HepG2 (cell line): ENCODE measurements at regions not wholly inside any gene's neighbourhood (a gene's known extent, or its start where the extent isn't known, plus 50 kb on each side); places are given as distances from the start of the nearest gene placed in this dataset.

Experiments
- CHD2 ChIP-seq: IDR thresholded peaks from 2 replicates; pipeline ENCODE4 v1.6.1; 2011; ENCODE audit warnings: low read depth, low read length, improper control_type of control experiment
- FOXA1 ChIP-seq, 2 experiments: fragments of 450-650 bp in 1 of 2; sonication (generic) in 1 of 2; formaldehyde crosslinking in 1 of 2; IDR thresholded peaks; 2 replicates each; pipeline versions ENCODE4 v1.4.0 to v1.6.1; 2016 to 2020; ENCODE audit warnings: missing genetic modification reagents in 1 of 2
- GATAD1 ChIP-seq: IDR thresholded peaks from 2 replicates; pipeline ENCODE4 v1.6.1; 2016; ENCODE audit warnings: missing genetic modification reagents, missing compliant biosample characterization
- MEIS2 ChIP-seq: sonication (generic); formaldehyde crosslinking; IDR thresholded peaks from 2 replicates; pipeline ENCODE4 v1.9.0; 2021; ENCODE audit warnings: mild to moderate bottlenecking, missing genetic modification reagents
- NFATC3 ChIP-seq: sonication (generic); formaldehyde crosslinking; IDR thresholded peaks from 2 replicates; pipeline ENCODE4 v1.5.1; 2020; ENCODE audit warnings: mild to moderate bottlenecking, missing genetic modification reagents
- RARG ChIP-seq: sonication (generic); formaldehyde crosslinking; IDR thresholded peaks from 2 replicates; pipeline ENCODE4 v1.4.0; 2020; ENCODE audit warnings: low read depth, mild to moderate bottlenecking, missing genetic modification reagents
- RELA ChIP-seq: sonication (generic); formaldehyde crosslinking; IDR thresholded peaks from 2 replicates; pipeline ENCODE4 v1.4.0; 2020; ENCODE audit warnings: missing genetic modification reagents
- SAP130 ChIP-seq: IDR thresholded peaks from 2 replicates; pipeline ENCODE4 v1.6.1; 2016; ENCODE audit warnings: low read depth
- SETDB1 ChIP-seq: sonication (generic); formaldehyde crosslinking; IDR thresholded peaks from 2 replicates; pipeline ENCODE4 v1.5.1; 2020; ENCODE audit warnings: missing genetic modification reagents, mild to moderate bottlenecking, borderline replicate concordance
- TBL1XR1 ChIP-seq: fragments of 150-350 bp; IDR thresholded peaks from 2 replicates; pipeline ENCODE4 v1.6.1; 2014; ENCODE audit warnings: borderline replicate concordance, low read length; ENCODE audit not compliant: partially characterized antibody
- TBX2 ChIP-seq: sonication (generic); formaldehyde crosslinking; IDR thresholded peaks from 2 replicates; pipeline ENCODE4 v1.5.0; 2020; ENCODE audit warnings: missing genetic modification reagents, mild to moderate bottlenecking, borderline replicate concordance
- TEAD2 ChIP-seq: sonication (generic); formaldehyde crosslinking; IDR thresholded peaks from 2 replicates; pipeline ENCODE4 v1.9.0; 2021; ENCODE audit warnings: missing genetic modification reagents
- TOPORS ChIP-seq: sonication (generic); formaldehyde crosslinking; IDR thresholded peaks from 2 replicates; pipeline ENCODE4 v1.8.0; 2023; ENCODE audit warnings: mild to moderate bottlenecking, missing genetic modification reagents
- ZBTB42 ChIP-seq: sonication (generic); formaldehyde crosslinking; IDR thresholded peaks from 2 replicates; pipeline ENCODE4 v1.5.0; 2020; ENCODE audit warnings: mild to moderate bottlenecking, missing genetic modification reagents
- ZC3H13 ChIP-seq: sonication (generic); formaldehyde crosslinking; IDR thresholded peaks from 2 replicates; pipeline ENCODE4 v1.8.1; 2023; ENCODE audit warnings: mild to moderate bottlenecking, missing genetic modification reagents, moderate library complexity
- ZMYM3 ChIP-seq: sonication (generic); formaldehyde crosslinking; IDR thresholded peaks from 2 replicates; pipeline ENCODE4 v1.5.1; 2020; ENCODE audit warnings: mild to moderate bottlenecking, missing genetic modification reagents
- ZNF230 ChIP-seq: sonication (generic); formaldehyde crosslinking; IDR thresholded peaks from 2 replicates; pipeline ENCODE4 v1.4.0; 2020; ENCODE audit warnings: mild to moderate bottlenecking, missing genetic modification reagents
- ZNF510 ChIP-seq: sonication (generic); formaldehyde crosslinking; IDR thresholded peaks from 2 replicates; pipeline ENCODE4 v1.4.0; 2020; ENCODE audit warnings: low read depth, mild to moderate bottlenecking, missing genetic modification reagents
- ZNF546 ChIP-seq: sonication (generic); formaldehyde crosslinking; conservative IDR thresholded peaks from 2 replicates; pipeline ENCODE4 v1.8.1; 2023; ENCODE audit warnings: mild to moderate bottlenecking, missing genetic modification reagents
- ZNF7 ChIP-seq: IDR thresholded peaks from 2 replicates; pipeline ENCODE4 v1.6.1; 2016; ENCODE audit warnings: missing biosample characterization, missing genetic modification reagents
- ZNF773 ChIP-seq: sonication (generic); formaldehyde crosslinking; IDR thresholded peaks from 2 replicates; pipeline ENCODE4 v1.4.0; 2020; ENCODE audit warnings: missing genetic modification reagents, borderline replicate concordance
- ZSCAN22 ChIP-seq: sonication (generic); formaldehyde crosslinking; IDR thresholded peaks from 2 replicates; pipeline ENCODE4 v1.4.0; 2020; ENCODE audit warnings: mild to moderate bottlenecking, missing genetic modification reagents
- TF ChIP-seq, protein P1 (sequence below): IDR thresholded peaks from 2 replicates; pipeline ENCODE4 v1.6.1; 2016
- TF ChIP-seq, protein P2 (sequence below): IDR thresholded peaks from 2 replicates; pipeline ENCODE4 v1.6.1; 2012; ENCODE audit warnings: inconsistent platforms
- TF ChIP-seq, protein P3 (sequence below): sonication (generic); formaldehyde crosslinking; IDR thresholded peaks from 2 replicates; pipeline ENCODE4 v1.4.0; 2020; ENCODE audit warnings: mild to moderate bottlenecking, missing genetic modification reagents
- TF ChIP-seq, protein P4 (sequence below): sonication (generic); formaldehyde crosslinking; IDR thresholded peaks from 2 replicates; pipeline ENCODE4 v1.4.0; 2020; ENCODE audit warnings: missing genetic modification reagents
- TF ChIP-seq, protein P5 (sequence below): sonication (generic); formaldehyde crosslinking; IDR thresholded peaks from 2 replicates; pipeline ENCODE4 v1.5.0; 2020; ENCODE audit warnings: mild to moderate bottlenecking, missing genetic modification reagents, moderate library complexity
- TF ChIP-seq, protein P6 (sequence below): sonication (generic); formaldehyde crosslinking; IDR thresholded peaks from 2 replicates; pipeline ENCODE4 v1.8.1; 2023; ENCODE audit warnings: mild to moderate bottlenecking, missing genetic modification reagents, borderline replicate concordance

DNA sequence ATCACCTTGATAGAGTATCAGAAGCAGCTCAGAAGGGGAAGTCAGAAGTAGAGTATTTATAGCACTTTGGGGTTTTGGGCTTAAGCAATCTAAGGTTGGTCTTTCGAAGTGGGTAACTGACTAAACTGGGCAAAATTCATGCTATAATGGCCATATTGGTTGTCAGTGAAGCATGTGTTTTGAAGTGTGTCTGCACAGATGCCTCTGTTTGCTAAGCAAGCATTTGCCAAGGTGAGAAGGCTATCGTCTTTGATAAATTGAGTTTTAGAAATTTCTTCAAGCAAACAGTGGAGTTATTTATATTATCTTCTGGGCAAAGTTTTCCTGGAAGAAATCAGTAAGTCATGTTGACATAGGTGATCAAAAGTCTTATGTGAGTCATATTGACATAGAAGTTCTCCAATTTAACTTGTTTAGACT is 412.8 kb upstream of the TGFBR2 start (continued):
- TF ChIP-seq, protein P1, sequence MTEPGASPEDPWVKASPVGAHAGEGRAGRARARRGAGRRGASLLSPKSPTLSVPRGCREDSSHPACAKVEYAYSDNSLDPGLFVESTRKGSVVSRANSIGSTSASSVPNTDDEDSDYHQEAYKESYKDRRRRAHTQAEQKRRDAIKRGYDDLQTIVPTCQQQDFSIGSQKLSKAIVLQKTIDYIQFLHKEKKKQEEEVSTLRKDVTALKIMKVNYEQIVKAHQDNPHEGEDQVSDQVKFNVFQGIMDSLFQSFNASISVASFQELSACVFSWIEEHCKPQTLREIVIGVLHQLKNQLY (CRISPR knock-in tag): no peak
- TF ChIP-seq CHD2 (no peak), ZNF546 (CRISPR knock-in tag) (no peak), ZNF230 (CRISPR knock-in tag) (no peak), TBX2 (CRISPR knock-in tag) (no peak), ZBTB42 (CRISPR knock-in tag) (no peak), TBL1XR1 (no peak), ZNF510 (CRISPR knock-in tag) (no peak), ZMYM3 (CRISPR knock-in tag) (no peak), SETDB1 (no peak), TEAD2 (CRISPR knock-in tag) (no peak), RARG (CRISPR knock-in tag) (no peak), FOXA1 (IDR thresholded peaks at IDR 0.05) (no peak), FOXA1 (CRISPR knock-in tag; IDR thresholded peaks at IDR 0.05) (peak; percentile 77), GATAD1 (CRISPR knock-in tag) (no peak), ZC3H13 (CRISPR knock-in tag) (no peak), MEIS2 (CRISPR knock-in tag) (no peak), RELA (CRISPR knock-in tag) (no peak), SAP130 (no peak), TOPORS (no peak), ZSCAN22 (CRISPR knock-in tag) (no peak), NFATC3 (no peak), ZNF773 (CRISPR knock-in tag) (no peak), ZNF7 (no peak)
- TF ChIP-seq, protein P2, sequence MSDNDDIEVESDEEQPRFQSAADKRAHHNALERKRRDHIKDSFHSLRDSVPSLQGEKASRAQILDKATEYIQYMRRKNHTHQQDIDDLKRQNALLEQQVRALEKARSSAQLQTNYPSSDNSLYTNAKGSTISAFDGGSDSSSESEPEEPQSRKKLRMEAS: peak; percentile 42; the same call in 1 of the 2 replicates
- TF ChIP-seq, protein P3, sequence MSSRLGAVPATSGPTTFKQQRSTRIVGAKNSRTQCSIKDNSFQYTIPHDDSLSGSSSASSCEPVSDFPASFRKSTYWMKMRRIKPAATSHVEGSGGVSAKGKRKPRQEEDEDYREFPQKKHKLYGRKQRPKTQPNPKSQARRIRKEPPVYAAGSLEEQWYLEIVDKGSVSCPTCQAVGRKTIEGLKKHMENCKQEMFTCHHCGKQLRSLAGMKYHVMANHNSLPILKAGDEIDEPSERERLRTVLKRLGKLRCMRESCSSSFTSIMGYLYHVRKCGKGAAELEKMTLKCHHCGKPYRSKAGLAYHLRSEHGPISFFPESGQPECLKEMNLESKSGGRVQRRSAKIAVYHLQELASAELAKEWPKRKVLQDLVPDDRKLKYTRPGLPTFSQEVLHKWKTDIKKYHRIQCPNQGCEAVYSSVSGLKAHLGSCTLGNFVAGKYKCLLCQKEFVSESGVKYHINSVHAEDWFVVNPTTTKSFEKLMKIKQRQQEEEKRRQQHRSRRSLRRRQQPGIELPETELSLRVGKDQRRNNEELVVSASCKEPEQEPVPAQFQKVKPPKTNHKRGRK: no peak
- TF ChIP-seq, protein P4, sequence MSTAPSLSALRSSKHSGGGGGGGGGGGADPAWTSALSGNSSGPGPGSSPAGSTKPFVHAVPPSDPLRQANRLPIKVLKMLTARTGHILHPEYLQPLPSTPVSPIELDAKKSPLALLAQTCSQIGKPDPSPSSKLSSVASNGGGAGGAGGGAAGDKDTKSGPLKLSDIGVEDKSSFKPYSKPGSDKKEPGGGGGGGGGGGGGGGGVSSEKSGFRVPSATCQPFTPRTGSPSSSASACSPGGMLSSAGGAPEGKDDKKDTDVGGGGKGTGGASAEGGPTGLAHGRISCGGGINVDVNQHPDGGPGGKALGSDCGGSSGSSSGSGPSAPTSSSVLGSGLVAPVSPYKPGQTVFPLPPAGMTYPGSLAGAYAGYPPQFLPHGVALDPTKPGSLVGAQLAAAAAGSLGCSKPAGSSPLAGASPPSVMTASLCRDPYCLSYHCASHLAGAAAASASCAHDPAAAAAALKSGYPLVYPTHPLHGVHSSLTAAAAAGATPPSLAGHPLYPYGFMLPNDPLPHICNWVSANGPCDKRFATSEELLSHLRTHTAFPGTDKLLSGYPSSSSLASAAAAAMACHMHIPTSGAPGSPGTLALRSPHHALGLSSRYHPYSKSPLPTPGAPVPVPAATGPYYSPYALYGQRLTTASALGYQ (CRISPR knock-in tag): peak; percentile 56
- TF ChIP-seq, protein P5, sequence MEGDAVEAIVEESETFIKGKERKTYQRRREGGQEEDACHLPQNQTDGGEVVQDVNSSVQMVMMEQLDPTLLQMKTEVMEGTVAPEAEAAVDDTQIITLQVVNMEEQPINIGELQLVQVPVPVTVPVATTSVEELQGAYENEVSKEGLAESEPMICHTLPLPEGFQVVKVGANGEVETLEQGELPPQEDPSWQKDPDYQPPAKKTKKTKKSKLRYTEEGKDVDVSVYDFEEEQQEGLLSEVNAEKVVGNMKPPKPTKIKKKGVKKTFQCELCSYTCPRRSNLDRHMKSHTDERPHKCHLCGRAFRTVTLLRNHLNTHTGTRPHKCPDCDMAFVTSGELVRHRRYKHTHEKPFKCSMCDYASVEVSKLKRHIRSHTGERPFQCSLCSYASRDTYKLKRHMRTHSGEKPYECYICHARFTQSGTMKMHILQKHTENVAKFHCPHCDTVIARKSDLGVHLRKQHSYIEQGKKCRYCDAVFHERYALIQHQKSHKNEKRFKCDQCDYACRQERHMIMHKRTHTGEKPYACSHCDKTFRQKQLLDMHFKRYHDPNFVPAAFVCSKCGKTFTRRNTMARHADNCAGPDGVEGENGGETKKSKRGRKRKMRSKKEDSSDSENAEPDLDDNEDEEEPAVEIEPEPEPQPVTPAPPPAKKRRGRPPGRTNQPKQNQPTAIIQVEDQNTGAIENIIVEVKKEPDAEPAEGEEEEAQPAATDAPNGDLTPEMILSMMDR: no peak
- TF ChIP-seq, protein P6, sequence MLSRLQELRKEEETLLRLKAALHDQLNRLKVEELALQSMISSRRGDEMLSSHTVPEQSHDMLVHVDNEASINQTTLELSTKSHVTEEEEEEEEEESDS (CRISPR knock-in tag): no peak
